ENCODE measurements at regions not wholly inside any gene's neighbourhood (a gene's known extent, or its start where the extent isn't known, plus 50 kb on each side); places are given as distances from the start of the nearest gene placed in this dataset.

- TF ChIP-seq, protein P1, sequence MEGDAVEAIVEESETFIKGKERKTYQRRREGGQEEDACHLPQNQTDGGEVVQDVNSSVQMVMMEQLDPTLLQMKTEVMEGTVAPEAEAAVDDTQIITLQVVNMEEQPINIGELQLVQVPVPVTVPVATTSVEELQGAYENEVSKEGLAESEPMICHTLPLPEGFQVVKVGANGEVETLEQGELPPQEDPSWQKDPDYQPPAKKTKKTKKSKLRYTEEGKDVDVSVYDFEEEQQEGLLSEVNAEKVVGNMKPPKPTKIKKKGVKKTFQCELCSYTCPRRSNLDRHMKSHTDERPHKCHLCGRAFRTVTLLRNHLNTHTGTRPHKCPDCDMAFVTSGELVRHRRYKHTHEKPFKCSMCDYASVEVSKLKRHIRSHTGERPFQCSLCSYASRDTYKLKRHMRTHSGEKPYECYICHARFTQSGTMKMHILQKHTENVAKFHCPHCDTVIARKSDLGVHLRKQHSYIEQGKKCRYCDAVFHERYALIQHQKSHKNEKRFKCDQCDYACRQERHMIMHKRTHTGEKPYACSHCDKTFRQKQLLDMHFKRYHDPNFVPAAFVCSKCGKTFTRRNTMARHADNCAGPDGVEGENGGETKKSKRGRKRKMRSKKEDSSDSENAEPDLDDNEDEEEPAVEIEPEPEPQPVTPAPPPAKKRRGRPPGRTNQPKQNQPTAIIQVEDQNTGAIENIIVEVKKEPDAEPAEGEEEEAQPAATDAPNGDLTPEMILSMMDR (IDR thresholded peaks at IDR 0.05): no peak
- TF ChIP-seq POLR2A (IDR thresholded peaks at IDR 0.05) (no peak), POLR2AphosphoS5 (IDR thresholded peaks at IDR 0.05) (no peak)
Measured at GRCh38 chr4:20137176-20137575, 114.5 kb upstream of the SLIT2 start.

Measured in sigmoid colon (tissue), 4 donors.